Hepatocyte (in vitro differentiated cells): ENCODE measurements at regions not wholly inside any gene's neighbourhood (a gene's known extent, or its start where the extent isn't known, plus 50 kb on each side); places are given as distances from the start of the nearest gene placed in this dataset.
"Not testable (repeated sequence)": the region's sequence is repeated elsewhere in the genome, so short reads cannot be mapped to it uniquely, and the experiment has no call there.

Experiments used
- DNase-seq: peaks from one replicate; pipeline ENCODE4 v3.0.0-alpha.2; 2016; ENCODE audit warnings: low spot score
- H2AFZ ChIP-seq: fragments of 200-600 bp; sonication (generic); 2 replicates; pipeline ENCODE4 v1.6.0; 2016; ENCODE audit warnings: antibody characterized with exemption, mild to moderate bottlenecking
- H3K27ac ChIP-seq: fragments of 200-600 bp; sonication (generic); 2 replicates; pipeline ENCODE4 v1.5.1; 2016; ENCODE audit warnings: mild to moderate bottlenecking
- H3K27me3 ChIP-seq: fragments of 200-600 bp; sonication (generic); 2 replicates; pipeline ENCODE4 v1.6.1; 2016
- H3K36me3 ChIP-seq: fragments of 200-600 bp; sonication (generic); replicated peaks from 2 replicates; pipeline ENCODE4 v1.5.1; 2016; ENCODE audit warnings: low read depth; ENCODE audit not compliant: insufficient read depth
- H3K4me1 ChIP-seq: fragments of 200-600 bp; sonication (generic); 2 replicates; pipeline ENCODE4 v1.5.1; 2016; ENCODE audit warnings: mild to moderate bottlenecking, moderate library complexity; ENCODE audit not compliant: insufficient read depth
- H3K4me2 ChIP-seq: fragments of 200-600 bp; sonication (generic); 2 replicates; pipeline ENCODE4 v1.6.0; 2016
- H3K4me3 ChIP-seq: fragments of 200-600 bp; sonication (generic); 2 replicates; pipeline ENCODE4 v1.5.1; 2016; ENCODE audit warnings: mild to moderate bottlenecking
- H3K79me2 ChIP-seq: fragments of 200-600 bp; sonication (generic); 2 replicates; pipeline ENCODE4 v1.6.0; 2017; ENCODE audit warnings: mild to moderate bottlenecking
- H3K9me2 ChIP-seq: fragments of 200-600 bp; sonication (generic); replicated peaks from 2 replicates; pipeline ENCODE4 v1.6.0; 2017; ENCODE audit warnings: mild to moderate bottlenecking; ENCODE audit not compliant: insufficient read depth
- H3K9me3 ChIP-seq: fragments of 200-600 bp; sonication (generic); 2 replicates; pipeline ENCODE4 v1.5.1; 2016; ENCODE audit warnings: low read depth, mild to moderate bottlenecking
- H4K20me1 ChIP-seq: fragments of 200-600 bp; sonication (generic); 2 replicates; pipeline ENCODE4 v1.6.0; 2016; ENCODE audit warnings: mild to moderate bottlenecking; ENCODE audit not compliant: insufficient read depth, poor library complexity, severe bottlenecking
- CTCF ChIP-seq: fragments of 200-600 bp; sonication (generic); IDR thresholded peaks from 2 replicates; pipeline ENCODE4 v1.5.1; 2016; ENCODE audit warnings: antibody characterized with exemption, mild to moderate bottlenecking; ENCODE audit not compliant: poor library complexity
- EZH2 ChIP-seq: fragments of 200-600 bp; sonication (generic); IDR thresholded peaks from 2 replicates; pipeline ENCODE4 v1.6.1; 2016; ENCODE audit warnings: antibody characterized with exemption, mild to moderate bottlenecking, borderline replicate concordance
- EZH2phosphoT487 ChIP-seq: fragments of 200-600 bp; sonication (generic); IDR thresholded peaks from one replicate; pipeline ENCODE4 v1.6.1; 2018; ENCODE audit warnings: antibody characterized with exemption, mild to moderate bottlenecking, low read depth, moderate library complexity; ENCODE audit not compliant: unreplicated experiment, severe bottlenecking
- WGBS: methylation state at CpG from one replicate; pipeline ENCODE4 v1.1.6; 2016; ENCODE audit warnings: low lambda C conversion rate; ENCODE audit errors: missing lambda C conversion rate; 5-methylcytosine and 5-hydroxymethylcytosine counted together

GRCh38 chr1:56094168-56094567, 485.2 kb downstream of the PLPP3 start:
- Histone ChIP-seq H3K36me3 (no peaks in the 10 kb centered on the region), H3K27me3 (no peaks in the 10 kb centered on the region), H3K9me2 (no peaks in the 10 kb centered on the region), H3K79me2 (no peaks in the 10 kb centered on the region), H4K20me1 (no peaks in the 10 kb centered on the region), H3K4me3 (no peak overlapping the region), H3K4me2 (no peak overlapping the region), H3K9me3 (no peaks in the 10 kb centered on the region), H3K4me1 (no peaks in the 10 kb centered on the region), H2AFZ (no peak overlapping the region), H3K27ac (no peak overlapping the region)
- TF ChIP-seq EZH2 (no peak), EZH2phosphoT487 (no peak), CTCF (no peak)
- DNase-seq: no peak
- 61% methylated on average over 3 of the region's 3 CpGs for WGBS

GRCh38 chr1:56092684-56093570, 486.4 kb downstream of the PLPP3 start:
- Histone ChIP-seq H3K4me2 (no peak overlapping the region), H3K36me3 (no peaks in the 10 kb centered on the region), H3K4me3 (no peak overlapping the region), H4K20me1 (no peaks in the 10 kb centered on the region), H3K4me1 (no peaks in the 10 kb centered on the region), H2AFZ (no peak overlapping the region), H3K27me3 (no peaks in the 10 kb centered on the region), H3K9me2 (no peaks in the 10 kb centered on the region), H3K27ac (no peak overlapping the region), H3K79me2 (no peaks in the 10 kb centered on the region), H3K9me3 (no peaks in the 10 kb centered on the region)
- TF ChIP-seq EZH2: no peak
- no peak for TF ChIP-seq CTCF
- TF ChIP-seq EZH2phosphoT487: no peak
- 55% methylated on average over 2 of the region's 2 CpGs for WGBS
- DNase-seq: no peak

- not testable (repeated sequence) for H3K9me2 ChIP-seq, H2AFZ ChIP-seq, H3K36me3 ChIP-seq, H3K27me3 ChIP-seq, DNase-seq, H3K27ac ChIP-seq, H4K20me1 ChIP-seq, H3K4me3 ChIP-seq, H3K9me3 ChIP-seq, H3K79me2 ChIP-seq, H3K4me2 ChIP-seq, H3K4me1 ChIP-seq
- 71% methylated on average over 17 of the region's 17 CpGs for WGBS
Measured at GRCh38 chr1:56089826-56090225, 489.5 kb downstream of the PLPP3 start.

GRCh38 chr1:56084246-56084645, 495.1 kb downstream of the PLPP3 start:
- Histone ChIP-seq H3K4me1 (no peaks in the 10 kb centered on the region), H3K4me2 (no peak overlapping the region), H3K9me3 (no peaks in the 10 kb centered on the region), H3K9me2 (no peaks in the 10 kb centered on the region), H2AFZ (no peak overlapping the region), H3K27me3 (no peaks in the 10 kb centered on the region), H3K36me3 (no peaks in the 10 kb centered on the region), H3K27ac (no peak overlapping the region), H3K4me3 (no peak overlapping the region), H3K79me2 (no peaks in the 10 kb centered on the region), H4K20me1 (no peaks in the 10 kb centered on the region)
- no peak for TF ChIP-seq EZH2
- WGBS: 97% methylated on average over 1 of the region's 1 CpG
- DNase-seq: no peak
